ENCODE measurements at regions not wholly inside any gene's neighbourhood (a gene's known extent, or its start where the extent isn't known, plus 50 kb on each side); places are given as distances from the start of the nearest gene placed in this dataset.

DNA sequence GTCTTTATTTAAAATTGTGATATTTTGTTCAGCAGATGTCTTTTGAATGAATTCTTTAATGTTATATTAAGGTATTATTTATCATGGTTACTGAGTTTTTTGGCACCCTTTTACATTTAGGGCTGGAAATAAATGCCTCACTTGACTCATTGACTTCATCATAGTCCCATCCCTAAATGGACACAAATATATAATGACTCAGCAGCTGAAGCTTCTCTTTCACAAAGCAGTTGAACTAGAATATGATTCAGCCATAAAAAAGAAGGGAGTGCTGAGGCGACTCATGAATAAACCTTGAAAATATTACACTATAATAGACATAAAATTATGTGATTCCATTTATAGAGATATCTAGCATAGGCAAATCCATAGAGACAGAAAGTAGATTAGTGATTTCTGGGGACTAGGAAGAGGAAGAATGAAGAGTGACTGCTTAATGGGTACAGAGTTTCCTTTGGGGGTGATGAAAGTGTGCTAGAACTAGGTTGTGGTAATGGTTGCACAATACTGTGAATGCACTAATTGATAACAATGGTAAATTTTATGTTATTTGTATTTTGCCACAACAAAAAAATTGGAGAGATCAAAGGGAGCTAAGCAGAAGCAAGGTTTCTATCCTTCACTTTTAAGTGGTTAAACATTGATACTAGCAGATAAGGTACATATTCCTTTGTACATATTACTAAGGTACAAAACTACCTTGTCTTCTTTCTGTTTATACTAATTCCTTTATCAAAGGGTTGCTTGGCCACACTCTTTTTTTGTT is 449.6 kb downstream of the NTRK2 start:
- TF ChIP-seq, protein P1, sequence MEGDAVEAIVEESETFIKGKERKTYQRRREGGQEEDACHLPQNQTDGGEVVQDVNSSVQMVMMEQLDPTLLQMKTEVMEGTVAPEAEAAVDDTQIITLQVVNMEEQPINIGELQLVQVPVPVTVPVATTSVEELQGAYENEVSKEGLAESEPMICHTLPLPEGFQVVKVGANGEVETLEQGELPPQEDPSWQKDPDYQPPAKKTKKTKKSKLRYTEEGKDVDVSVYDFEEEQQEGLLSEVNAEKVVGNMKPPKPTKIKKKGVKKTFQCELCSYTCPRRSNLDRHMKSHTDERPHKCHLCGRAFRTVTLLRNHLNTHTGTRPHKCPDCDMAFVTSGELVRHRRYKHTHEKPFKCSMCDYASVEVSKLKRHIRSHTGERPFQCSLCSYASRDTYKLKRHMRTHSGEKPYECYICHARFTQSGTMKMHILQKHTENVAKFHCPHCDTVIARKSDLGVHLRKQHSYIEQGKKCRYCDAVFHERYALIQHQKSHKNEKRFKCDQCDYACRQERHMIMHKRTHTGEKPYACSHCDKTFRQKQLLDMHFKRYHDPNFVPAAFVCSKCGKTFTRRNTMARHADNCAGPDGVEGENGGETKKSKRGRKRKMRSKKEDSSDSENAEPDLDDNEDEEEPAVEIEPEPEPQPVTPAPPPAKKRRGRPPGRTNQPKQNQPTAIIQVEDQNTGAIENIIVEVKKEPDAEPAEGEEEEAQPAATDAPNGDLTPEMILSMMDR (IDR thresholded peaks at IDR 0.05), result no peak
- no peak for TF ChIP-seq POLR2AphosphoS5 (IDR thresholded peaks at IDR 0.05; ENCODE audit: low read depth, low read length)
